Mucosa of descending colon (tissue), 3 donors: ENCODE measurements at regions not wholly inside any gene's neighbourhood (a gene's known extent, or its start where the extent isn't known, plus 50 kb on each side); places are given as distances from the start of the nearest gene placed in this dataset.

Experiments
- ATAC-seq: fragments of 200-7000 bp; cut with Tn5 transposase; one replicate; pipeline ENCODE4 v1.9.1; 2020; ENCODE audit warnings: mild to moderate bottlenecking, moderate library complexity
- DNase-seq, 3 donors: peaks; one replicate each; pipeline ENCODE4 v3.0.0-alpha.2; 2020
- H3K36me3 ChIP-seq: fragments of 200-600 bp; one replicate; pipeline ENCODE4 v1.8.0; 2021; ENCODE audit warnings: low read depth, mild to moderate bottlenecking
- H3K4me1 ChIP-seq: fragments of 200-600 bp; one replicate; pipeline ENCODE4 v1.8.0; 2021; ENCODE audit warnings: low read depth, mild to moderate bottlenecking
- H3K4me3 ChIP-seq: fragments of 200-600 bp; one replicate; pipeline ENCODE4 v1.8.0; 2021; ENCODE audit warnings: mild to moderate bottlenecking
- H3K9me3 ChIP-seq: fragments of 200-600 bp; one replicate; pipeline ENCODE4 v1.8.0; 2021; ENCODE audit warnings: mild to moderate bottlenecking
- CTCF ChIP-seq: fragments of 200-600 bp; IDR thresholded peaks from one replicate; pipeline ENCODE4 v1.8.0; 2022; ENCODE audit warnings: antibody characterized with exemption, mild to moderate bottlenecking
- intact Hi-C, 2 donors: fragments of 100-400 bp; cut with DNase I in 1 of 2; cut with micrococcal nuclease in 1 of 2; formaldehyde crosslinking; loops; one replicate each; pipeline versions ENCODE4 v1.11.0 to v1.11.1; 2022; cut with DNase I, micrococcal nuclease
- donor health status: DM: no; HTN: no; CAD: no; lungs with moderate emphysema.
- donor health status: DM: no; HTN: no; CAD: no.
- donor health status: DM: no; HTN: yes; CAD: no.

DNA sequence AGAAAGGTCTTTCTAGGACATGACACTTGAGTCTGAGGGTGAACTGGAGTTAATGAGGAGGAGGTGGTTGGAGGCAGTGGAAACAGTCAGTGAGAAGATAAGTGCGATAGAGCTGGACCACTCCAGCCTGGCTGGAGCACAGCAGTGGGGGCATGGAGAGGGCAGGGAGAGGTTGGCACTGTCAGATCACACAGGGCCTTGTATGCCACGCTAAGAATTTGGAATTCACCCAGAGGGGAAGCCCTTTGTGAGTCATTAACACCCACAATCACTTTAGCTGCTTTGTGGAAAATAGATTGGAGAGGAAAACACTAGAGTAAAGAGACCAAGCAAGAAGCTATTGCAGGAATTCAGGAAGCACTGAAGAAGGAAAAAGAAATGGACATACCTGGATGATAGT lies 83.3 kb downstream of the ZNF621 start:
- Histone ChIP-seq H3K36me3 (no peaks in the 10 kb centered on the region), H3K4me3 (no peak overlapping the region), H3K4me1 (no peaks in the 10 kb centered on the region), H3K9me3 (no peaks in the 10 kb centered on the region)
- ATAC-seq (no peak), DNase-seq (no peak)
- intact Hi-C loops = no loop called here
- TF ChIP-seq CTCF = no peak

GRCh38 chr3:40613306-40613705 lies 88.5 kb downstream of the ZNF621 start:
- Histone ChIP-seq H3K4me3 (no peak overlapping the region), H3K4me1 (no peaks in the 10 kb centered on the region), H3K36me3 (no peaks in the 10 kb centered on the region), H3K9me3 (no peaks in the 10 kb centered on the region)
- ATAC-seq (no peak), DNase-seq (no peak)
- no peak for TF ChIP-seq CTCF
- intact Hi-C loops = no loop called here

GRCh38 chr3:40615110-40615915 lies 90.6 kb downstream of the ZNF621 start:
- intact Hi-C loops = no loop called here
- ATAC-seq = no peak
- DNase-seq = no peak
- Histone ChIP-seq H3K9me3 (no peaks in the 10 kb centered on the region), H3K36me3 (no peaks in the 10 kb centered on the region), H3K4me1 (no peaks in the 10 kb centered on the region), H3K4me3 (no peak overlapping the region)
- no peak for TF ChIP-seq CTCF

DNA sequence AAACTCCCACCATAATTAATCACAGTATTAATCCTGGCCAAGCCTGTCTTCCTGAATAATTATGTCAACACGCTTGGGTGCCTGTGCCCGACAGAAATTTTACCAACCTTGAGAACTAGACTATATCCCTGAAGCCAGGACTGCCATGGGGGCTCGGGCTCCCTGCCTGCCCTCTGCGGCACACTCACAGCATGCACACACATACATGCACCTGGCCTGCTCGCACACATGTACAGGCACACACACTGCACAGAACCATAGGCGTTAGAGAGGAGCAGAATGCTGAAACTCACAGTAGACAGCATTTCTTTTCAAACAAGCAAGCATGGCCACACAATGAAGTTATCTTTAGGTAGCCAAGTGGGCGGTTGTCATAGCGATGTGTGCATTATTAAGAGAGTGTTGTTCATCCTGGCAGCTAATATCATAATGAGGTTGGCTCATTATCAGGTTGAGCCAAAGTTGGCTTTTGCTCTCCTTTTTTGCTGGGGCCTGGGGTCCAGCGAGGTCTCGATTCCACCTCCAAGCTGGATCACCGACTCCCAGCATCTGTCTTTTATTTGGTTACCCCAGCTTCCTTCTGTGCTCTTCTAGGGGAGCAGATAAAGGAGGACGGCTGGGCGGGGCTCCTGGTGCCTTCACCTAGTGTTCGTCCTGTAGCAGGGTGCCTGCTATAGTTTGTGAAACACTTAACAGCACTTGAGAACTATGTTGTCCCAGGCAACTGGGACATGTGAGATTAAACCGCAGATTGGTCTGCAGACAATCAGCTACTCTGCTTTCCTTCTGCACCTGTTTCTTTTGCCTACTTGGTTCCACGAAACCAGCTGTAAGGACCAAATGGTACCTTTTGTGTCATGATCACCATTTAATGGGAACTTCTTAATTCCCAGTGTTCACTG lies 91.4 kb downstream of the ZNF621 start:
- no peak for TF ChIP-seq CTCF
- DNase-seq = no peak
- Histone ChIP-seq H3K9me3 (no peaks in the 10 kb centered on the region), H3K4me3 (no peak overlapping the region), H3K4me1 (no peaks in the 10 kb centered on the region), H3K36me3 (no peaks in the 10 kb centered on the region)
- intact Hi-C loops = no loop called here
- no peak for ATAC-seq

GRCh38 chr3:40617084-40617483 lies 92.3 kb downstream of the ZNF621 start:
- H3K4me3 ChIP-seq = no peak overlapping the region
- intact Hi-C loops = no loop called here
- no peaks in the 10 kb centered on the region for H3K9me3 ChIP-seq
- TF ChIP-seq CTCF = no peak
- DNase-seq = no peak
- ATAC-seq = no peak
- H3K36me3 ChIP-seq = no peaks in the 10 kb centered on the region
- no peaks in the 10 kb centered on the region for H3K4me1 ChIP-seq
